ENCODE measurements at regions not wholly inside any gene's neighbourhood (a gene's known extent, or its start where the extent isn't known, plus 50 kb on each side); places are given as distances from the start of the nearest gene placed in this dataset.

GRCh38 chr6:155738602-155739105 is 283.0 kb upstream of the NOX3 start:
- DNase-seq, result no peak

GRCh38 chr6:155717374-155717773 is 261.7 kb upstream of the NOX3 start:
- no peak for DNase-seq

- no peak for DNase-seq
These were observed 255.1 kb upstream of the NOX3 start for GRCh38 chr6:155710704-155711103.

- DNase-seq, result no peak
These were observed 253.6 kb upstream of the NOX3 start for GRCh38 chr6:155709262-155709661.

- DNase-seq, result no peak
These were observed 252.5 kb upstream of the NOX3 start for GRCh38 chr6:155708100-155708499.

- no peak for DNase-seq
These were observed 251.2 kb upstream of the NOX3 start for GRCh38 chr6:155706806-155707205.

GRCh38 chr6:155706341-155706740 is 250.7 kb upstream of the NOX3 start:
- DNase-seq, result no peak

- no peak for DNase-seq
These were observed 245.7 kb upstream of the NOX3 start for GRCh38 chr6:155701342-155701741.

- no peak for DNase-seq
These were observed 239.9 kb upstream of the NOX3 start for GRCh38 chr6:155695495-155695894.

GRCh38 chr6:155694419-155694790 is 238.8 kb upstream of the NOX3 start:
- DNase-seq, result no peak

GRCh38 chr6:155693573-155694418 is 238.2 kb upstream of the NOX3 start:
- no peak for DNase-seq

GRCh38 chr6:155690820-155691219 is 235.2 kb upstream of the NOX3 start:
- DNase-seq, result no peak

- no peak for DNase-seq
These were observed 232.0 kb upstream of the NOX3 start for GRCh38 chr6:155687645-155688044.

GRCh38 chr6:155684416-155685196 is 229.0 kb upstream of the NOX3 start:
- no peak for DNase-seq

GRCh38 chr6:155678361-155678760 is 222.7 kb upstream of the NOX3 start:
- DNase-seq, result no peak

GRCh38 chr6:155676346-155676745 is 220.7 kb upstream of the NOX3 start:
- DNase-seq, result no peak

- no peak for DNase-seq
These were observed 215.0 kb upstream of the NOX3 start for GRCh38 chr6:155670655-155671054.

- DNase-seq, result no peak
These were observed 204.8 kb upstream of the NOX3 start for GRCh38 chr6:155660251-155660977.

GRCh38 chr6:155656024-155656423 is 200.4 kb upstream of the NOX3 start:
- no peak for DNase-seq

GRCh38 chr6:155654474-155654873 is 198.8 kb upstream of the NOX3 start:
- DNase-seq, result no peak

- DNase-seq, result no peak
These were observed 192.7 kb upstream of the NOX3 start for GRCh38 chr6:155648301-155648700.

- no peak for DNase-seq
These were observed 191.7 kb upstream of the NOX3 start for GRCh38 chr6:155647354-155647753.

GRCh38 chr6:155646443-155646842 is 190.8 kb upstream of the NOX3 start:
- DNase-seq, result no peak

Measured in occipital lobe (tissue), 1 donor.